Peyer's patch (tissue), 4 donors: ENCODE measurements at regions not wholly inside any gene's neighbourhood (a gene's known extent, or its start where the extent isn't known, plus 50 kb on each side); places are given as distances from the start of the nearest gene placed in this dataset.

Experiments
- DNase-seq, 3 donors: peaks; one replicate each; pipeline ENCODE4 v3.0.0-alpha.2; 2017 to 2019
- H3K27ac ChIP-seq, 4 donors: fragments of 200-600 bp; sonication (generic); one replicate each; pipeline ENCODE4 v1.5.1; 2016 to 2019
- H3K27me3 ChIP-seq, 2 donors: fragments of 200-600 bp; sonication (generic); one replicate each; pipeline ENCODE4 v1.5.1; 2019
- H3K36me3 ChIP-seq, 3 donors: fragments of 200-600 bp; sonication (generic); one replicate each; pipeline ENCODE4 v1.5.1; 2016 to 2019
- H3K4me1 ChIP-seq, 4 donors: fragments of 200-600 bp; sonication (generic); one replicate each; pipeline ENCODE4 v1.5.1; 2016 to 2019
- H3K4me3 ChIP-seq, 4 donors: fragments of 200-600 bp; sonication (generic); 1 replicate in 3 of 4; 2 replicates in 1 of 4; pipeline ENCODE4 v1.5.1; 2016 to 2019; ENCODE audit warnings: mild to moderate bottlenecking in 1 of 4
- H3K9me3 ChIP-seq, 4 donors: fragments of 200-600 bp; sonication (generic); one replicate each; pipeline ENCODE4 v1.5.1; 2016 to 2019; ENCODE audit warnings: mild to moderate bottlenecking in 1 of 4
- POLR2A ChIP-seq, 2 donors: fragments of 450-650 bp; IDR thresholded peaks; one replicate each; pipeline ENCODE4 v1.5.1; 2017; ENCODE audit warnings: antibody characterized with exemption in 2 of 2, mild to moderate bottlenecking in 2 of 2, moderate library complexity in 2 of 2
- TF ChIP-seq, protein P1 (sequence below), 6 experiments: fragments of 450-650 bp in 4 of 6; fragments of 200-600 bp in 2 of 6; sonication (generic) in 1 of 6; IDR thresholded peaks; one replicate each; pipeline ENCODE4 v1.5.1; 2017 to 2019; ENCODE audit warnings: antibody characterized with exemption in 6 of 6, mild to moderate bottlenecking in 3 of 6, moderate library complexity in 1 of 6

DNA sequence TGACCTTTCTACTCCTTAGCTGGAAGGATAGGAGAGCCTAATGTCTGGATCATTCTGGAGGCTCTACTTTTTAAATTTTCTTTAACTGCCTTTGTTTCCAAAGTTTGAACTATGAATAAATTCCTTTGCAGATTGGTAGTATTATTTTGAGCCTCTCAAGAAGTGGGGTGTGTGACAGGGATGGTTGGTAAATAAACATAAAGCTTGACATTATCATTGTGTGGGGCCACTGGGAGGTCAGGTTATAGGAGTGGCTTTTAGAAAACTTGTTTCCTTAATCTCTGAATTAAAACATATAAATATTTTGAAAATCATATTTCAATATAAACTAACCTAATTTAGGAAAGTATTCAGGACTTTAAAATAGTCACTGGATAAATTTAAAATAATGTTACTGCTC, 89.3 kb downstream of the OTOL1 start:
- DNase-seq = no peak
- no peak overlapping the region for H3K27ac ChIP-seq
- H3K27me3 ChIP-seq = no peaks in the 10 kb centered on the region
- no peaks in the 10 kb centered on the region for H3K9me3 ChIP-seq
- no peaks in the 10 kb centered on the region for H3K4me1 ChIP-seq
- no peaks in the 10 kb centered on the region for H3K36me3 ChIP-seq
- no peak for TF ChIP-seq POLR2A (IDR thresholded peaks at IDR 0.05)
- TF ChIP-seq, protein P1, sequence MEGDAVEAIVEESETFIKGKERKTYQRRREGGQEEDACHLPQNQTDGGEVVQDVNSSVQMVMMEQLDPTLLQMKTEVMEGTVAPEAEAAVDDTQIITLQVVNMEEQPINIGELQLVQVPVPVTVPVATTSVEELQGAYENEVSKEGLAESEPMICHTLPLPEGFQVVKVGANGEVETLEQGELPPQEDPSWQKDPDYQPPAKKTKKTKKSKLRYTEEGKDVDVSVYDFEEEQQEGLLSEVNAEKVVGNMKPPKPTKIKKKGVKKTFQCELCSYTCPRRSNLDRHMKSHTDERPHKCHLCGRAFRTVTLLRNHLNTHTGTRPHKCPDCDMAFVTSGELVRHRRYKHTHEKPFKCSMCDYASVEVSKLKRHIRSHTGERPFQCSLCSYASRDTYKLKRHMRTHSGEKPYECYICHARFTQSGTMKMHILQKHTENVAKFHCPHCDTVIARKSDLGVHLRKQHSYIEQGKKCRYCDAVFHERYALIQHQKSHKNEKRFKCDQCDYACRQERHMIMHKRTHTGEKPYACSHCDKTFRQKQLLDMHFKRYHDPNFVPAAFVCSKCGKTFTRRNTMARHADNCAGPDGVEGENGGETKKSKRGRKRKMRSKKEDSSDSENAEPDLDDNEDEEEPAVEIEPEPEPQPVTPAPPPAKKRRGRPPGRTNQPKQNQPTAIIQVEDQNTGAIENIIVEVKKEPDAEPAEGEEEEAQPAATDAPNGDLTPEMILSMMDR (IDR thresholded peaks at IDR 0.05) = no peak
- H3K4me3 ChIP-seq = no peak overlapping the region

- no peak for DNase-seq
- TF ChIP-seq, protein P1 (IDR thresholded peaks at IDR 0.05) = no peak
- TF ChIP-seq POLR2A (IDR thresholded peaks at IDR 0.05) = no peak
- H3K27me3 ChIP-seq = no peaks in the 10 kb centered on the region
Observed at GRCh38 chr3:161586556-161587235, 90.1 kb downstream of the OTOL1 start.

DNA sequence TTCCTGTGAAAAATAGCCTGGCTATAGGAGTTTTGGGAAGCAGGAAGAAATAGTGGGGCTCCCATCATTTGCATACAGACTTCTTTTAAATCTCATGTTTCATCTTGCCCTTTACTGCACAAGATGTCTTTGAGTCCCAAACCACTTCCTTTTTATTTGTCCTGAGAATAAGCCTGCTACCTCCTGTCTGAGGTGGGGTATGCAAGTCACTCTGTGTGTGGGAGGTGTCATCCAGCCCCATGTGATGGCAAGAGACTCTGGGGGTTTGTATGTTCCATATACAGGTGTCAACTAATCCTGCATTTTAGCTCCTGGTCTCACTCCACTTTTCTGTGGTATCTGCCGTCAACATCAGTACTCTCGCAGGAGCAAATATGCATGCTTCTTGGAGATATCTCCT, 102.0 kb downstream of the OTOL1 start:
- no peak overlapping the region for H3K4me3 ChIP-seq
- no peaks in the 10 kb centered on the region for H3K27me3 ChIP-seq
- no peaks in the 10 kb centered on the region for H3K9me3 ChIP-seq
- DNase-seq = no peak
- no peaks in the 10 kb centered on the region for H3K36me3 ChIP-seq
- TF ChIP-seq, protein P1 (IDR thresholded peaks at IDR 0.05) = no peak
- no peak for TF ChIP-seq POLR2A (IDR thresholded peaks at IDR 0.05)
- no peaks in the 10 kb centered on the region for H3K4me1 ChIP-seq
- H3K27ac ChIP-seq = no peak overlapping the region

More at GRCh38 chr3:161586556-161587235, 90.1 kb downstream of the OTOL1 start:
- Histone ChIP-seq H3K9me3 (no peaks in the 10 kb centered on the region), H3K4me3 (no peak overlapping the region), H3K27ac (no peak overlapping the region), H3K36me3 (no peaks in the 10 kb centered on the region), H3K4me1 (no peaks in the 10 kb centered on the region)

- DNase-seq = no peak
- Histone ChIP-seq H3K4me3 (no peak overlapping the region), H3K4me1 (no peaks in the 10 kb centered on the region), H3K27me3 (no peaks in the 10 kb centered on the region), H3K27ac (no peak overlapping the region), H3K9me3 (no peaks in the 10 kb centered on the region), H3K36me3 (no peaks in the 10 kb centered on the region)
- no peak for TF ChIP-seq POLR2A (IDR thresholded peaks at IDR 0.05)
- TF ChIP-seq, protein P1 (IDR thresholded peaks at IDR 0.05) = no peak
Observed at GRCh38 chr3:161599697-161600096, 103.1 kb downstream of the OTOL1 start.

GRCh38 chr3:161600173-161600572, 103.6 kb downstream of the OTOL1 start:
- DNase-seq = no peak
- no peak for TF ChIP-seq POLR2A (IDR thresholded peaks at IDR 0.05)
- TF ChIP-seq, protein P1 (IDR thresholded peaks at IDR 0.05) = no peak
- H3K36me3 ChIP-seq = no peaks in the 10 kb centered on the region

More at GRCh38 chr3:161600173-161600572, 103.6 kb downstream of the OTOL1 start:
- no peaks in the 10 kb centered on the region for H3K4me1 ChIP-seq
- H3K27me3 ChIP-seq = no peaks in the 10 kb centered on the region
- H3K9me3 ChIP-seq = no peaks in the 10 kb centered on the region
- no peak overlapping the region for H3K4me3 ChIP-seq
- H3K27ac ChIP-seq = no peak overlapping the region
